Caco-2 (cell line): ENCODE measurements at regions not wholly inside any gene's neighbourhood (a gene's known extent, or its start where the extent isn't known, plus 50 kb on each side); places are given as distances from the start of the nearest gene placed in this dataset.

ENCODE experiments used
- BruUV-seq: library from RNA; stranded (reverse); fragments of 400-500 nt; replicated peaks from 2 replicates; lab custom pipeline; 2021; lab: Mats Ljungman, UMichigan
- CTCF ChIA-PET: fragments of 300-600 bp; sonication (Branson Sonifier 250); formaldehyde crosslinking; loops from one replicate; lab custom pipeline; 2022; ENCODE audit warnings: antibody characterized with exemption; lab: Charles Lee
- POLR2A ChIA-PET: fragments of 300-600 bp; sonication (Branson Sonifier 250); formaldehyde crosslinking; loops from one replicate; lab custom pipeline; 2022; ENCODE audit warnings: antibody characterized with exemption; lab: Charles Lee
- DNase-seq, 2 experiments: peaks; one replicate each; pipeline versions ENCODE4 v3.0.0 to v3.0.0-alpha.2; 2020 to 2022
- H3K27me3 ChIP-seq: replicated peaks from 2 replicates; pipeline ENCODE4 v1.6.0; 2011; ENCODE audit warnings: low read length; ENCODE audit not compliant: control insufficient read depth, insufficient read depth
- H3K36me3 ChIP-seq: 2 replicates; pipeline ENCODE4 v1.5.1; 2011; ENCODE audit warnings: low read length; ENCODE audit not compliant: control insufficient read depth, insufficient read depth
- H3K4me1 ChIP-seq: fragments of 250-450 bp; sonication (Bioruptor Pico); 2 replicates; pipeline ENCODE4 v1.5.1; 2020; ENCODE audit warnings: mild to moderate bottlenecking
- H3K4me3 ChIP-seq: 2 replicates; pipeline ENCODE4 v1.5.1; 2011; ENCODE audit warnings: low read depth, mild to moderate bottlenecking, control low read depth, low read length
- H3K9me3 ChIP-seq: fragments of 250-450 bp; sonication (Bioruptor Pico); 2 replicates; pipeline ENCODE4 v1.5.1; 2020; ENCODE audit warnings: mild to moderate bottlenecking, moderate library complexity
- H3K27ac Mint-ChIP-seq: one replicate; pipeline ENCODE4 v1.8.0; 2022; ENCODE audit warnings: mixed read lengths; ENCODE audit not compliant: unreplicated experiment
- H3K27me3 Mint-ChIP-seq: one replicate; pipeline ENCODE4 v1.8.0; 2022; ENCODE audit warnings: mixed read lengths; ENCODE audit not compliant: insufficient read depth, unreplicated experiment
- H3K36me3 Mint-ChIP-seq: one replicate; pipeline ENCODE4 v1.8.0; 2022; ENCODE audit warnings: mild to moderate bottlenecking, mixed read lengths; ENCODE audit not compliant: insufficient read depth, unreplicated experiment
- H3K4me1 Mint-ChIP-seq: one replicate; pipeline ENCODE4 v1.8.0; 2022; ENCODE audit warnings: low read depth, mixed read lengths; ENCODE audit not compliant: unreplicated experiment
- H3K4me3 Mint-ChIP-seq: one replicate; pipeline ENCODE4 v1.8.0; 2022; ENCODE audit warnings: mild to moderate bottlenecking, moderate library complexity, mixed read lengths; ENCODE audit not compliant: unreplicated experiment
- H3K9me3 Mint-ChIP-seq: one replicate; pipeline ENCODE4 v1.8.0; 2022; ENCODE audit warnings: mixed read lengths; ENCODE audit not compliant: unreplicated experiment
- CTCF ChIP-seq, 2 experiments: fragments of 200-600 bp in 1 of 2; IDR thresholded peaks; 1 replicate in 1 of 2; 2 replicates in 1 of 2; pipeline versions ENCODE4 v1.5.1 to v1.8.0; 2011 to 2022; ENCODE audit warnings: antibody characterized with exemption in 1 of 2, control low read depth in 1 of 2, inconsistent platforms in 1 of 2, low read depth in 1 of 2, low read length in 1 of 2, mild to moderate bottlenecking in 1 of 2, moderate library complexity in 1 of 2; ENCODE audit not compliant: insufficient read depth in 1 of 2, severe bottlenecking in 1 of 2, unreplicated experiment in 1 of 2
- intact Hi-C: fragments of 100-400 bp; cut with micrococcal nuclease; formaldehyde crosslinking; loops from one replicate; pipeline ENCODE4 v1.10.0; 2022; ENCODE audit not compliant: unreplicated experiment

GRCh38 chr7:71034243-71034642 lies 97.7 kb upstream of the GALNT17 start:
- no peak for DNase-seq
- Histone ChIP-seq H3K27me3 (no peaks in the 10 kb centered on the region), H3K4me1 (no peaks in the 10 kb centered on the region), H3K9me3 (no peaks in the 10 kb centered on the region), H3K36me3 (no peaks in the 10 kb centered on the region), H3K4me3 (no peak overlapping the region)
- Mint-ChIP-seq H3K4me1 (no peaks in the 10 kb centered on the region), H3K27ac (no peak overlapping the region), H3K27me3 (no peaks in the 10 kb centered on the region), H3K9me3 (peaks cover 18% of the 10 kb centered on the region), H3K36me3 (no peaks in the 10 kb centered on the region), H3K4me3 (no peak overlapping the region)
- intact Hi-C loops, result no loop called here
- BruUV-seq, result no TSS peak
- CTCF ChIA-PET, result no interaction called here
- POLR2A ChIA-PET, result no interaction called here
- no peak for TF ChIP-seq CTCF (IDR thresholded peaks at IDR 0.05; ENCODE audit: insufficient read depth in 1 of 2, low read depth in 1 of 2, low read length in 1 of 2, severe bottlenecking in 1 of 2, unreplicated experiment in 1 of 2)

- Histone ChIP-seq H3K4me1 (no peaks in the 10 kb centered on the region), H3K36me3 (no peaks in the 10 kb centered on the region), H3K9me3 (no peaks in the 10 kb centered on the region; the same call in 1 of the 2 replicates), H3K27me3 (no peaks in the 10 kb centered on the region), H3K4me3 (no peak overlapping the region)
- BruUV-seq, result no TSS peak
- intact Hi-C loops, result no loop called here
- no peak overlapping the region for H3K4me3 Mint-ChIP-seq
- no peak overlapping the region for H3K27ac Mint-ChIP-seq
- ChIA-PET POLR2A (no interaction called here), CTCF (no interaction called here)
- TF ChIP-seq CTCF (IDR thresholded peaks at IDR 0.05; ENCODE audit: insufficient read depth in 1 of 2, low read depth in 1 of 2, low read length in 1 of 2, severe bottlenecking in 1 of 2, unreplicated experiment in 1 of 2), result no peak
- no peaks in the 10 kb centered on the region for H3K4me1 Mint-ChIP-seq
- peaks cover 33% of the 10 kb centered on the region for H3K9me3 Mint-ChIP-seq
- H3K27me3 Mint-ChIP-seq, result peaks cover 4% of the 10 kb centered on the region
- no peaks in the 10 kb centered on the region for H3K36me3 Mint-ChIP-seq
- DNase-seq, result no peak
Observed at GRCh38 chr7:71042591-71042990, 89.4 kb upstream of the GALNT17 start.

GRCh38 chr7:71050492-71050891 lies 81.5 kb upstream of the GALNT17 start:
- BruUV-seq, result no TSS peak
- H3K9me3 Mint-ChIP-seq, result peaks cover 43% of the 10 kb centered on the region

More at GRCh38 chr7:71050492-71050891, 81.5 kb upstream of the GALNT17 start:
- H3K4me1 ChIP-seq, result no peaks in the 10 kb centered on the region
- CTCF ChIA-PET, result no interaction called here
- intact Hi-C loops, result no loop called here
- H3K4me3 ChIP-seq, result no peak overlapping the region
- Mint-ChIP-seq H3K27ac (no peak overlapping the region), H3K36me3 (no peaks in the 10 kb centered on the region), H3K4me1 (no peaks in the 10 kb centered on the region), H3K27me3 (no peaks in the 10 kb centered on the region), H3K4me3 (no peak overlapping the region)
- POLR2A ChIA-PET, result no interaction called here
- TF ChIP-seq CTCF (IDR thresholded peaks at IDR 0.05; ENCODE audit: insufficient read depth in 1 of 2, low read depth in 1 of 2, low read length in 1 of 2, severe bottlenecking in 1 of 2, unreplicated experiment in 1 of 2), result no peak
- no peaks in the 10 kb centered on the region for H3K36me3 ChIP-seq
- H3K9me3 ChIP-seq, result peaks cover 5% of the 10 kb centered on the region
- H3K27me3 ChIP-seq, result no peaks in the 10 kb centered on the region
- no peak for DNase-seq
